Right lobe of liver (tissue), 6 donors: ENCODE measurements at regions not wholly inside any gene's neighbourhood (a gene's known extent, or its start where the extent isn't known, plus 50 kb on each side); places are given as distances from the start of the nearest gene placed in this dataset.

Experiments
- ATAC-seq, 4 donors: fragments of 200-7000 bp; cut with Tn5 transposase; one replicate each; pipeline ENCODE4 v1.9.1; 2020; ENCODE audit warnings: mild to moderate bottlenecking in 4 of 4, moderate library complexity in 4 of 4
- DNase-seq, 3 donors: peaks; one replicate each; pipeline ENCODE4 v3.0.0-alpha.2; 2020
- H3K27ac ChIP-seq, 3 donors: fragments of 200-600 bp; one replicate each; pipeline ENCODE4 v1.8.0; 2022
- H3K27me3 ChIP-seq, 2 donors: fragments of 200-600 bp; one replicate each; pipeline ENCODE4 v1.8.0; 2022
- H3K36me3 ChIP-seq, 4 donors: fragments of 200-600 bp; sonication (generic) in 1 of 4; one replicate each; pipeline versions ENCODE4 v1.5.1 to v1.8.0; 2017 to 2022; ENCODE audit warnings: control low read depth in 1 of 4
- H3K4me1 ChIP-seq, 4 donors: fragments of 200-600 bp; sonication (generic) in 1 of 4; one replicate each; pipeline versions ENCODE4 v1.5.1 to v1.8.0; 2017 to 2022; ENCODE audit warnings: control low read depth in 1 of 4
- H3K4me3 ChIP-seq, 3 donors: fragments of 200-600 bp; one replicate each; pipeline ENCODE4 v1.8.0; 2022
- H3K9me3 ChIP-seq, 4 donors: fragments of 200-600 bp; sonication (generic) in 1 of 4; one replicate each; pipeline versions ENCODE4 v1.5.1 to v1.8.0; 2017 to 2022; ENCODE audit warnings: control low read depth in 1 of 4
- CTCF ChIP-seq, 4 donors: fragments of 200-600 bp in 3 of 4; fragments of 450-650 bp in 1 of 4; IDR thresholded peaks; one replicate each; pipeline versions ENCODE4 v1.5.1 to v1.8.0; 2016 to 2022; ENCODE audit warnings: antibody characterized with exemption in 4 of 4, mild to moderate bottlenecking in 2 of 4
- POLR2A ChIP-seq: fragments of 450-650 bp; IDR thresholded peaks from one replicate; pipeline ENCODE4 v1.6.1; 2017; ENCODE audit warnings: antibody characterized with exemption, mild to moderate bottlenecking
- WGBS: methylation state at CpG from one replicate; pipeline ENCODE4 v1.1.6; 2018; ENCODE audit warnings: low coverage, low lambda C conversion rate; ENCODE audit not compliant: insufficient coverage; ENCODE audit errors: missing lambda C conversion rate; 5-methylcytosine and 5-hydroxymethylcytosine counted together
- intact Hi-C, 2 donors: fragments of 100-400 bp; cut with DNase I; formaldehyde crosslinking; loops; one replicate each; pipeline versions ENCODE4 v1.11.2 to v1.14.1; 2022
- donor health status: DM: no; HTN: yes; CAD: no.
- donor health status: DM: no; HTN: no; CAD: no.
- donor health status: DM: no; HTN: no; CAD: no.
- donor health status: DM: no; HTN: yes; CAD: no.
- donor health status: DM: no; HTN: yes; CAD: no.

GRCh38 chr5:78726571-78726970 lies 78.0 kb upstream of the LHFPL2 start:
- no peak for ATAC-seq
- DNase-seq, result no peak
- TF ChIP-seq POLR2A (no peak), CTCF (IDR thresholded peaks at IDR 0.05) (no peak)
- 100% methylated on average over 2 of the region's 3 CpGs for WGBS
- Histone ChIP-seq H3K4me3 (no peak overlapping the region), H3K9me3 (no peaks in the 10 kb centered on the region), H3K36me3 (no peaks in the 10 kb centered on the region), H3K27me3 (no peaks in the 10 kb centered on the region), H3K27ac (no peak overlapping the region), H3K4me1 (peaks cover 0 to 6% (median 0%) of the 10 kb centered on the region in 4 donors)
- intact Hi-C loops, result no loop called here

- ATAC-seq, result no peak
- intact Hi-C loops, result no loop called here
- no peak overlapping the region for H3K27ac ChIP-seq
- no peaks in the 10 kb centered on the region for H3K36me3 ChIP-seq
- WGBS, result 100% methylated on average over 1 of the region's 3 CpGs
- TF ChIP-seq POLR2A, result no peak
- no peak for DNase-seq
- no peak overlapping the region for H3K4me3 ChIP-seq
- peaks cover 0 to 6% (median 0%) of the 10 kb centered on the region in 4 donors for H3K4me1 ChIP-seq
- H3K9me3 ChIP-seq, result no peaks in the 10 kb centered on the region
- no peaks in the 10 kb centered on the region for H3K27me3 ChIP-seq
Observed at GRCh38 chr5:78726003-78726402, 77.4 kb upstream of the LHFPL2 start.

- no peak for TF ChIP-seq POLR2A
- Histone ChIP-seq H3K36me3 (no peaks in the 10 kb centered on the region), H3K27ac (no peak overlapping the region), H3K27me3 (no peaks in the 10 kb centered on the region), H3K4me3 (no peak overlapping the region), H3K4me1 (peaks cover 0 to 6% (median 0%) of the 10 kb centered on the region in 4 donors), H3K9me3 (no peaks in the 10 kb centered on the region)
- intact Hi-C loops, result no loop called here
- ATAC-seq (no peak), DNase-seq (no peak)
Observed at GRCh38 chr5:78724061-78724460, 75.5 kb upstream of the LHFPL2 start.

GRCh38 chr5:78720997-78721396 lies 72.4 kb upstream of the LHFPL2 start:
- intact Hi-C loops, result no loop called here
- Histone ChIP-seq H3K27me3 (no peaks in the 10 kb centered on the region), H3K9me3 (no peaks in the 10 kb centered on the region), H3K36me3 (no peaks in the 10 kb centered on the region), H3K27ac (no peak overlapping the region), H3K4me3 (no peak overlapping the region), H3K4me1 (no peaks in the 10 kb centered on the region)
- TF ChIP-seq CTCF (IDR thresholded peaks at IDR 0.05), result no peak
- TF ChIP-seq POLR2A, result no peak
- ATAC-seq (peak in 1 of 4 donors; percentile 23), DNase-seq (no peak)
- 55% methylated on average over 5 of the region's 5 CpGs for WGBS

- ATAC-seq (no peak), DNase-seq (no peak)
- H3K27ac ChIP-seq, result no peak overlapping the region
- no peaks in the 10 kb centered on the region for H3K36me3 ChIP-seq
- TF ChIP-seq CTCF (IDR thresholded peaks at IDR 0.05) (no peak), POLR2A (no peak)
- intact Hi-C loops, result no loop called here
- H3K27me3 ChIP-seq, result no peaks in the 10 kb centered on the region
- 34% methylated on average over 6 of the region's 9 CpGs for WGBS
- no peaks in the 10 kb centered on the region for H3K9me3 ChIP-seq
- H3K4me3 ChIP-seq, result no peak overlapping the region
- no peaks in the 10 kb centered on the region for H3K4me1 ChIP-seq
Observed at GRCh38 chr5:78720227-78720985, 71.8 kb upstream of the LHFPL2 start.
